IMR-90 (cell line): ENCODE measurements at regions not wholly inside any gene's neighbourhood (a gene's known extent, or its start where the extent isn't known, plus 50 kb on each side); places are given as distances from the start of the nearest gene placed in this dataset.

Experiments
- ATAC-seq: fragments of 200-7000 bp; cut with Tn5 transposase; 2 replicates; pipeline ENCODE4 v1.9.1; 2020; ENCODE audit warnings: low read depth, mild to moderate bottlenecking, moderate library complexity
- BruUV-seq: library from RNA; stranded (reverse); fragments of 400-500 nt; replicated peaks from 2 replicates; lab custom pipeline; 2021; lab: Mats Ljungman, UMichigan
- CTCF ChIA-PET: fragments of 300-600 bp; formaldehyde crosslinking; extraction: SDS; loops from one replicate; lab custom pipeline; 2021; ENCODE audit warnings: antibody characterized with exemption; lab: Yijun Ruan, JAX
- POLR2A ChIA-PET: fragments of 300-600 bp; sonication (Branson Sonifier 250); formaldehyde crosslinking; loops from one replicate; lab custom pipeline; 2022; ENCODE audit warnings: antibody characterized with exemption; ENCODE audit not compliant: unreplicated experiment; lab: Charles Lee
- DNase-seq: peaks from one replicate; pipeline ENCODE4 v3.0.0; 2013
- H2AFZ ChIP-seq: replicated peaks from 2 replicates; pipeline ENCODE3; 2013; ENCODE audit warnings: low read length, mild to moderate bottlenecking; ENCODE audit not compliant: poor library complexity
- H2AK5ac ChIP-seq: 2 replicates; pipeline ENCODE4 v1.6.1; 2013; ENCODE audit warnings: low read depth, low read length, inconsistent platforms
- H2AK9ac ChIP-seq: replicated peaks from 2 replicates; pipeline ENCODE3; 2013; ENCODE audit warnings: mild to moderate bottlenecking, low read depth, low read length, moderate library complexity; ENCODE audit not compliant: poor library complexity
- H2BK120ac ChIP-seq: 2 replicates; pipeline ENCODE4 v1.6.1; 2013; ENCODE audit warnings: low read depth, low read length, inconsistent platforms
- H2BK15ac ChIP-seq: 3 replicates; pipeline ENCODE4 v1.6.1; 2013; ENCODE audit warnings: low read depth, low read length, inconsistent platforms
- H2BK20ac ChIP-seq: 2 replicates; pipeline ENCODE4 v1.6.1; 2013; ENCODE audit warnings: low read depth, mild to moderate bottlenecking, inconsistent platforms, low read length, moderate library complexity
- H2BK5ac ChIP-seq: 2 replicates; pipeline ENCODE4 v1.6.1; 2013; ENCODE audit warnings: mild to moderate bottlenecking, low read depth, low read length, inconsistent platforms; ENCODE audit not compliant: poor library complexity, severe bottlenecking
- H3K14ac ChIP-seq: replicated peaks from 2 replicates; pipeline ENCODE4 v1.6.1; 2013; ENCODE audit warnings: low read depth, low read length, inconsistent platforms
- H3K18ac ChIP-seq: 2 replicates; pipeline ENCODE4 v1.6.1; 2013; ENCODE audit warnings: low read depth, low read length, control low read depth
- H3K23ac ChIP-seq: 2 replicates; pipeline ENCODE4 v1.6.1; 2013; ENCODE audit warnings: low read depth, low read length, inconsistent platforms
- H3K27ac ChIP-seq: 2 replicates; pipeline ENCODE4 v1.5.1; 2013; ENCODE audit warnings: mild to moderate bottlenecking, control low read depth, low read length; ENCODE audit not compliant: insufficient read depth
- H3K27me3 ChIP-seq: 2 replicates; pipeline ENCODE4 v1.6.1; 2013; ENCODE audit warnings: low read length; ENCODE audit not compliant: control insufficient read depth, insufficient read depth
- H3K36me3 ChIP-seq: 2 replicates; pipeline ENCODE4 v1.6.1; 2013; ENCODE audit warnings: low read length, mixed read lengths; ENCODE audit not compliant: control insufficient read depth, insufficient read depth
- H3K4ac ChIP-seq: 2 replicates; pipeline ENCODE4 v1.6.1; 2013; ENCODE audit warnings: low read depth, low read length, inconsistent platforms
- H3K4me1 ChIP-seq: 2 replicates; pipeline ENCODE4 v1.6.1; 2013; ENCODE audit warnings: low read length, mixed read lengths; ENCODE audit not compliant: control insufficient read depth, insufficient read depth
- H3K4me2 ChIP-seq: 2 replicates; pipeline ENCODE4 v1.6.1; 2013; ENCODE audit warnings: low read depth, mild to moderate bottlenecking, control low read depth, low read length, moderate library complexity
- H3K4me3 ChIP-seq: 2 replicates; pipeline ENCODE4 v1.5.1; 2013; ENCODE audit warnings: low read depth, mild to moderate bottlenecking, control low read depth, low read length, moderate library complexity; ENCODE audit not compliant: insufficient read depth
- H3K56ac ChIP-seq: 2 replicates; pipeline ENCODE4 v1.6.1; 2013; ENCODE audit warnings: low read length, inconsistent platforms; ENCODE audit not compliant: insufficient read depth; ENCODE audit errors: extremely low read depth
- H3K79me1 ChIP-seq, 2 experiments: 2 replicates each; pipeline ENCODE4 v1.6.1; 2013; ENCODE audit warnings: low read length in 2 of 2, inconsistent platforms in 1 of 2, low read depth in 1 of 2
- H3K9ac ChIP-seq: 2 replicates; pipeline ENCODE4 v1.6.1; 2013; ENCODE audit warnings: low read depth, low read length, control low read depth
- H3K9me1 ChIP-seq: 2 replicates; pipeline ENCODE4 v1.6.1; 2013; ENCODE audit warnings: low read length, inconsistent platforms; ENCODE audit not compliant: insufficient read depth
- H3K9me3 ChIP-seq: 2 replicates; pipeline ENCODE4 v1.6.1; 2013; ENCODE audit warnings: low read length; ENCODE audit not compliant: control insufficient read depth, insufficient read depth
- H4K20me1 ChIP-seq: 2 replicates; pipeline ENCODE4 v1.6.1; 2013; ENCODE audit warnings: low read length, inconsistent platforms; ENCODE audit not compliant: insufficient read depth
- H4K5ac ChIP-seq: 2 replicates; pipeline ENCODE4 v1.6.1; 2013; ENCODE audit warnings: mild to moderate bottlenecking, low read depth, low read length, control low read depth
- H4K8ac ChIP-seq, 2 experiments: 2 replicates each; pipeline ENCODE4 v1.6.1; 2013; ENCODE audit warnings: low read depth in 2 of 2, low read length in 2 of 2, control low read depth in 1 of 2, inconsistent platforms in 1 of 2
- H4K91ac ChIP-seq: 2 replicates; pipeline ENCODE4 v1.6.1; 2013; ENCODE audit warnings: low read depth, low read length, inconsistent platforms; ENCODE audit not compliant: insufficient read depth
- MAFK ChIP-seq: IDR thresholded peaks from 2 replicates; pipeline ENCODE4 v1.6.1; 2012; ENCODE audit warnings: low read depth, low read length, improper control_type of control experiment
- RFX5 ChIP-seq: IDR thresholded peaks from 2 replicates; pipeline ENCODE4 v1.8.0; 2012; ENCODE audit warnings: low read depth, mild to moderate bottlenecking, low read length, moderate library complexity
- WGBS, 2 experiments: methylation state at CpG; one replicate each; pipeline versions ENCODE4 v1.1.5 to v1.1.7; 2013; ENCODE audit warnings: missing lambda C conversion rate in 2 of 2; ENCODE audit not compliant: insufficient read length in 1 of 2; ENCODE audit errors: extremely low coverage in 2 of 2; 5-methylcytosine and 5-hydroxymethylcytosine counted together
- dilution Hi-C: fragments of 300-500 bp; cut with HindIII; formaldehyde crosslinking; loops from one replicate; pipeline ENCODE4 v1.14.3; 2018; ENCODE audit warnings: low sequenced_read_pairs; ENCODE audit not compliant: unreplicated experiment
- in situ Hi-C: fragments of 300-500 bp; cut with MboI; formaldehyde crosslinking; loops from 3 replicates; pipeline ENCODE4 v1.14.3; 2019; ENCODE audit warnings: low sequenced_read_pairs, inconsistent platforms, mixed read lengths
- intact Hi-C: fragments of 100-400 bp; cut with micrococcal nuclease; formaldehyde crosslinking; loops from 2 replicates; pipeline ENCODE4 v1.10.0; 2022

GRCh38 chr6:62670490-62671223 lies 384.6 kb upstream of the KHDRBS2 start:
- Histone ChIP-seq H3K18ac (no peak overlapping the region), H3K56ac (no peak overlapping the region), H3K9me1 (no peaks in the 10 kb centered on the region), H3K9ac (no peak overlapping the region), H3K4me1 (no peaks in the 10 kb centered on the region), H3K79me1 (no peaks in the 10 kb centered on the region), H3K27ac (no peak overlapping the region), H3K4me2 (no peak overlapping the region), H2AK9ac (no peak overlapping the region), H3K14ac (no peak overlapping the region), H2AFZ (no peak overlapping the region), H4K5ac (no peak overlapping the region), H3K4me3 (no peak overlapping the region), H3K36me3 (no peaks in the 10 kb centered on the region), H4K20me1 (no peaks in the 10 kb centered on the region), H2BK15ac (no peak overlapping the region), H3K9me3 (no peaks in the 10 kb centered on the region), H4K91ac (no peak overlapping the region), H2BK20ac (no peak overlapping the region), H4K8ac (no peak overlapping the region), H2BK5ac (no peak overlapping the region), H2AK5ac (no peak overlapping the region), H3K27me3 (no peaks in the 10 kb centered on the region), H3K23ac (no peak overlapping the region), H2BK120ac (no peak overlapping the region), H3K4ac (no peak overlapping the region)
- TF ChIP-seq MAFK (peak; percentile 70), RFX5 (no peak)
- CTCF ChIA-PET: no interaction called here
- POLR2A ChIA-PET: no interaction called here
- dilution Hi-C loops (no loop called here), in situ Hi-C loops (no loop called here), intact Hi-C loops (no loop called here)
- no peak for ATAC-seq
- WGBS, 2 experiments: no CpG with 5 or more reads among the region's 2 CpGs
- no peak for DNase-seq
- no TSS peak for BruUV-seq
